IMR-90 (cell line): ENCODE measurements at regions not wholly inside any gene's neighbourhood (a gene's known extent, or its start where the extent isn't known, plus 50 kb on each side); places are given as distances from the start of the nearest gene placed in this dataset.

ENCODE experiments used
- CHD1 ChIP-seq: IDR thresholded peaks from 2 replicates; pipeline ENCODE4 v1.6.1; 2012; ENCODE audit warnings: low read depth, low read length, improper control_type of control experiment
- CTCF ChIP-seq: conservative IDR thresholded peaks from 2 replicates; pipeline ENCODE4 v1.5.1; 2012; ENCODE audit warnings: mild to moderate bottlenecking, low read depth, low read length, improper control_type of control experiment
- MXI1 ChIP-seq: IDR thresholded peaks from 2 replicates; pipeline ENCODE4 v1.6.1; 2012; ENCODE audit warnings: low read depth, mild to moderate bottlenecking, low read length, moderate library complexity, borderline replicate concordance
- POLR2A ChIP-seq: IDR thresholded peaks from 2 replicates; pipeline ENCODE4 v1.6.1; 2012; ENCODE audit warnings: mild to moderate bottlenecking, low read depth, low read length
- RAD21 ChIP-seq: IDR thresholded peaks from 2 replicates; pipeline ENCODE4 v1.6.1; 2012; ENCODE audit warnings: low read length, improper control_type of control experiment
- RCOR1 ChIP-seq: IDR thresholded peaks from 2 replicates; pipeline ENCODE4 v1.6.1; 2012; ENCODE audit warnings: mild to moderate bottlenecking, low read length, improper control_type of control experiment; ENCODE audit not compliant: insufficient replicate concordance
- RFX5 ChIP-seq: IDR thresholded peaks from 2 replicates; pipeline ENCODE4 v1.8.0; 2012; ENCODE audit warnings: low read depth, mild to moderate bottlenecking, low read length, moderate library complexity
- SMC3 ChIP-seq: fragments of 150-350 bp; IDR thresholded peaks from 2 replicates; pipeline ENCODE4 v1.6.1; 2016; ENCODE audit warnings: low read depth, mild to moderate bottlenecking, antibody characterized with exemption, low read length, moderate library complexity
- USF2 ChIP-seq: fragments of 150-350 bp; IDR thresholded peaks from 2 replicates; pipeline ENCODE4 v1.6.1; 2017; ENCODE audit warnings: mild to moderate bottlenecking, antibody characterized with exemption, low read length, low read depth

GRCh38 chr2:14759082-14759481, 126.6 kb downstream of the LRATD1 start:
- TF ChIP-seq CTCF (no peak), RFX5 (no peak), POLR2A (no peak), RCOR1 (no peak), USF2 (no peak), CHD1 (no peak), RAD21 (no peak), SMC3 (no peak), MXI1 (no peak)
